Esophagus muscularis mucosa (tissue), 3 donors: ENCODE measurements at regions not wholly inside any gene's neighbourhood (a gene's known extent, or its start where the extent isn't known, plus 50 kb on each side); places are given as distances from the start of the nearest gene placed in this dataset.
"Not testable (repeated sequence)": the region's sequence is repeated elsewhere in the genome, so short reads cannot be mapped to it uniquely, and the experiment has no call there.

Experiments used
- POLR2A ChIP-seq: fragments of 450-650 bp; IDR thresholded peaks from one replicate; pipeline ENCODE4 v1.6.1; 2017; ENCODE audit warnings: antibody characterized with exemption, moderate library complexity, mild to moderate bottlenecking, low read depth
- TF ChIP-seq, protein P1 (sequence below), 3 experiments: fragments of 200-600 bp in 2 of 3; fragments of 450-650 bp in 1 of 3; sonication (generic) in 2 of 3; IDR thresholded peaks; one replicate each; pipeline ENCODE4 v1.5.1; 2017 to 2019; ENCODE audit warnings: antibody characterized with exemption in 3 of 3, mild to moderate bottlenecking in 2 of 3, moderate library complexity in 1 of 3

DNA sequence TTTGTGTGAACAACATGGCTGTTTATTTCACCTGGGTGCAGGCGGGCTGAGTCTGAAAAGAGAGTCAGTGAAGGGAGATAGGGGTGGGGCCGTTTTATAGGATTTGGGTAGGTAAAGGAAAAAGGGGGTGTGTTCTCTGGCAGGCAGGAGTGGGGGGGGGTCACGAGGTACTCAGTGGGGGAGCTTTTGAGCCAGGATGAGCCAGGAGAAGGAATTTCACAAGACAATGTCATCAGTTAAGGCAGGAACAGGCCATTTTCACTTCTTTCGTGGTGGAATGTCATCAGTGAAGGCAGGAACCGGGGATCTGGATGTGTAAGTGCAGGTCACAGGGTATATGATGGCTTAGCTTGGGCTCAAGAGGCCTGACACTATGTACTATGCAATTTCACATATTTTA is 184.8 kb upstream of the SEMA3E start:
- not testable (repeated sequence) for TF ChIP-seq POLR2A
- TF ChIP-seq, protein P1, sequence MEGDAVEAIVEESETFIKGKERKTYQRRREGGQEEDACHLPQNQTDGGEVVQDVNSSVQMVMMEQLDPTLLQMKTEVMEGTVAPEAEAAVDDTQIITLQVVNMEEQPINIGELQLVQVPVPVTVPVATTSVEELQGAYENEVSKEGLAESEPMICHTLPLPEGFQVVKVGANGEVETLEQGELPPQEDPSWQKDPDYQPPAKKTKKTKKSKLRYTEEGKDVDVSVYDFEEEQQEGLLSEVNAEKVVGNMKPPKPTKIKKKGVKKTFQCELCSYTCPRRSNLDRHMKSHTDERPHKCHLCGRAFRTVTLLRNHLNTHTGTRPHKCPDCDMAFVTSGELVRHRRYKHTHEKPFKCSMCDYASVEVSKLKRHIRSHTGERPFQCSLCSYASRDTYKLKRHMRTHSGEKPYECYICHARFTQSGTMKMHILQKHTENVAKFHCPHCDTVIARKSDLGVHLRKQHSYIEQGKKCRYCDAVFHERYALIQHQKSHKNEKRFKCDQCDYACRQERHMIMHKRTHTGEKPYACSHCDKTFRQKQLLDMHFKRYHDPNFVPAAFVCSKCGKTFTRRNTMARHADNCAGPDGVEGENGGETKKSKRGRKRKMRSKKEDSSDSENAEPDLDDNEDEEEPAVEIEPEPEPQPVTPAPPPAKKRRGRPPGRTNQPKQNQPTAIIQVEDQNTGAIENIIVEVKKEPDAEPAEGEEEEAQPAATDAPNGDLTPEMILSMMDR (IDR thresholded peaks at IDR 0.05): not testable (repeated sequence)
